Thyroid gland (tissue), 4 donors: ENCODE measurements at regions not wholly inside any gene's neighbourhood (a gene's known extent, or its start where the extent isn't known, plus 50 kb on each side); places are given as distances from the start of the nearest gene placed in this dataset.
"Not testable (repeated sequence)": the region's sequence is repeated elsewhere in the genome, so short reads cannot be mapped to it uniquely, and the experiment has no call there.

ENCODE experiments used
- DNase-seq, 2 donors: peaks; one replicate each; pipeline ENCODE4 v3.0.0-alpha.2; 2019
- H3K27ac ChIP-seq, 3 donors: fragments of 200-600 bp; sonication (generic); 1 replicate in 2 of 3; 2 replicates in 1 of 3; pipeline ENCODE4 v1.5.1; 2016 to 2019; ENCODE audit warnings: mild to moderate bottlenecking in 1 of 3, moderate library complexity in 1 of 3
- H3K27me3 ChIP-seq: fragments of 200-600 bp; sonication (generic); one replicate; pipeline ENCODE4 v1.5.1; 2019
- H3K36me3 ChIP-seq, 2 donors: fragments of 200-600 bp; sonication (generic); one replicate each; pipeline ENCODE4 v1.5.1; 2016 to 2019
- H3K4me1 ChIP-seq, 2 donors: fragments of 200-600 bp; sonication (generic); one replicate each; pipeline ENCODE4 v1.5.1; 2017 to 2019
- H3K4me3 ChIP-seq, 3 donors: fragments of 200-600 bp; sonication (generic); replicated peaks in 1 of 3; 1 replicate in 2 of 3; 2 replicates in 1 of 3; pipeline ENCODE4 v1.5.1; 2016; ENCODE audit warnings: mild to moderate bottlenecking in 1 of 3
- H3K9me3 ChIP-seq: fragments of 200-600 bp; sonication (generic); one replicate; pipeline ENCODE4 v1.5.1; 2017
- CTCF ChIP-seq, 6 experiments: fragments of 200-600 bp in 3 of 6; fragments of 450-650 bp in 3 of 6; sonication (generic) in 3 of 6; IDR thresholded peaks; one replicate each; pipeline ENCODE4 v1.5.1; 2016 to 2019; ENCODE audit warnings: antibody characterized with exemption in 6 of 6, mild to moderate bottlenecking in 2 of 6, inconsistent platforms in 1 of 6, moderate library complexity in 1 of 6
- POLR2A ChIP-seq, 2 donors: fragments of 450-650 bp; IDR thresholded peaks; one replicate each; pipeline ENCODE4 v1.6.1; 2017; ENCODE audit warnings: antibody characterized with exemption in 2 of 2, mild to moderate bottlenecking in 2 of 2, moderate library complexity in 1 of 2
- WGBS, 2 donors: methylation state at CpG; one replicate each; pipeline ENCODE4 v1.1.5; 2017; 5-methylcytosine and 5-hydroxymethylcytosine counted together
- intact Hi-C: fragments of 100-400 bp; cut with DNase I; formaldehyde crosslinking; loops from one replicate; pipeline ENCODE4 v1.15.1; 2023

- DNase-seq, H3K4me1 ChIP-seq, H3K4me3 ChIP-seq, H3K27me3 ChIP-seq, H3K9me3 ChIP-seq, H3K36me3 ChIP-seq, intact Hi-C loops, H3K27ac ChIP-seq: not testable (repeated sequence)
- 49 to 71% methylated on average over 2 of the region's 2 CpGs for WGBS, 2 donors
Measured at GRCh38 chr2:89756616-89757015, 1065.1 kb downstream of the RPIA start.

- H3K4me3 ChIP-seq, H3K4me1 ChIP-seq, DNase-seq, H3K36me3 ChIP-seq, H3K27me3 ChIP-seq, intact Hi-C loops, H3K27ac ChIP-seq, H3K9me3 ChIP-seq: not testable (repeated sequence)
- 68 to 71% methylated on average over 14 of the region's 14 CpGs for WGBS, 2 donors
Measured at GRCh38 chr2:89758332-89759026, 1067.0 kb downstream of the RPIA start.

GRCh38 chr2:89760762-89761161 is 1069.3 kb downstream of the RPIA start:
- H3K4me1 ChIP-seq, intact Hi-C loops, DNase-seq, H3K9me3 ChIP-seq, H3K36me3 ChIP-seq, H3K4me3 ChIP-seq, H3K27ac ChIP-seq, H3K27me3 ChIP-seq: not testable (repeated sequence)
- 78 to 83% methylated on average over 6 of the region's 6 CpGs for WGBS, 2 donors

- H3K36me3 ChIP-seq, H3K27me3 ChIP-seq, DNase-seq, H3K4me3 ChIP-seq, intact Hi-C loops, H3K4me1 ChIP-seq, H3K27ac ChIP-seq, H3K9me3 ChIP-seq: not testable (repeated sequence)
- 55 to 63% methylated on average over 2 of the region's 2 CpGs for WGBS, 2 donors
Measured at GRCh38 chr2:89761171-89761570, 1069.7 kb downstream of the RPIA start.

- H3K4me3 ChIP-seq, H3K9me3 ChIP-seq, H3K4me1 ChIP-seq, H3K27ac ChIP-seq, intact Hi-C loops, H3K27me3 ChIP-seq, DNase-seq, H3K36me3 ChIP-seq: not testable (repeated sequence)
- WGBS, 2 donors: 86 to 89% methylated on average over 4 of the region's 4 CpGs
Measured at GRCh38 chr2:89761863-89762262, 1070.4 kb downstream of the RPIA start.

- H3K27me3 ChIP-seq, H3K4me1 ChIP-seq, intact Hi-C loops, H3K9me3 ChIP-seq, H3K36me3 ChIP-seq, H3K27ac ChIP-seq, H3K4me3 ChIP-seq, DNase-seq: not testable (repeated sequence)
- 87 to 93% methylated on average over 13 of the region's 13 CpGs for WGBS, 2 donors
Measured at GRCh38 chr2:89762461-89763253, 1071.2 kb downstream of the RPIA start.

- Histone ChIP-seq H3K4me1 (no peaks in the 10 kb centered on the region), H3K36me3 (no peaks in the 10 kb centered on the region), H3K9me3 (no peaks in the 10 kb centered on the region), H3K27me3 (no peaks in the 10 kb centered on the region), H3K27ac (no peak overlapping the region), H3K4me3 (no peak overlapping the region)
- WGBS, 2 donors: 79 to 97% methylated on average over 7 to 17 of the region's 17 CpGs
- intact Hi-C loops: no loop called here
- TF ChIP-seq POLR2A (IDR thresholded peaks at IDR 0.05): no peak
- no peak for TF ChIP-seq CTCF (IDR thresholded peaks at IDR 0.05)
- no peak for DNase-seq
Measured at GRCh38 chr2:89763254-89763580, 1071.7 kb downstream of the RPIA start.

- no peaks in the 10 kb centered on the region for H3K27me3 ChIP-seq
- intact Hi-C loops: no loop called here
- no peak for DNase-seq
Measured at GRCh38 chr2:89763581-89764485, 1072.4 kb downstream of the RPIA start.

GRCh38 chr2:89764571-89765360 is 1073.3 kb downstream of the RPIA start:
- DNase-seq, H3K36me3 ChIP-seq, H3K27ac ChIP-seq, H3K4me1 ChIP-seq, H3K9me3 ChIP-seq, H3K27me3 ChIP-seq, H3K4me3 ChIP-seq, intact Hi-C loops: not testable (repeated sequence)
- WGBS, 2 donors: 91 to 92% methylated on average over 13 to 20 of the region's 20 CpGs

More at GRCh38 chr2:89763581-89764485, 1072.4 kb downstream of the RPIA start:
- no peak overlapping the region for H3K27ac ChIP-seq
- no peak for TF ChIP-seq CTCF (IDR thresholded peaks at IDR 0.05)
- no peak for TF ChIP-seq POLR2A (IDR thresholded peaks at IDR 0.05)
- no peaks in the 10 kb centered on the region for H3K9me3 ChIP-seq
- H3K4me1 ChIP-seq: no peaks in the 10 kb centered on the region
- no peaks in the 10 kb centered on the region for H3K36me3 ChIP-seq
- no peak overlapping the region for H3K4me3 ChIP-seq
- WGBS, 2 donors: 87 to 91% methylated on average over 21 to 29 of the region's 29 CpGs

GRCh38 chr2:89765361-89765718 is 1073.9 kb downstream of the RPIA start:
- 81 to 93% methylated on average over 3 to 5 of the region's 5 CpGs for WGBS, 2 donors
- intact Hi-C loops, H3K36me3 ChIP-seq, DNase-seq, H3K4me3 ChIP-seq, H3K27ac ChIP-seq, H3K4me1 ChIP-seq, H3K27me3 ChIP-seq, H3K9me3 ChIP-seq: not testable (repeated sequence)
